ENCODE measurements at regions not wholly inside any gene's neighbourhood (a gene's known extent, or its start where the extent isn't known, plus 50 kb on each side); places are given as distances from the start of the nearest gene placed in this dataset.

DNA sequence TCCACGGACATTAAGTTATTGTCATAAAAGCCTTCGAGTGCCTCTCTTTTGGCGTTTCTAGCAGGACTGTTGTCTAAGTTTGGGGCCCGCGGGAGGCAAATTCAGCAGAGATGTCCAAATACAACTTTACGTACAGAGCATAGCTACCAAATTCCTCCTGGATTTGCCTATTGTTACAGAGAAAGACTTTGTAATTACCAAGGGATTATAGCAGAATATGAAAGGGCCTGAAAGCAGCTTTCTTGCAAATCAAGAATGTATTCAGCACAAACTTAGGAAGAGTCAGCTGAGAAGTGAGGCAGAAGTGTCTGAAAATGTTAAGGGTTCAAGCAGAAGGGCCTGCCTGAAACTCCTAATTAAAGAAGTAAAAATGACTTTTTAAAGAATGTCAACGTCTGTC lies 1053.5 kb upstream of the TENM3 start:
- DNase-seq: no peak

DNA sequence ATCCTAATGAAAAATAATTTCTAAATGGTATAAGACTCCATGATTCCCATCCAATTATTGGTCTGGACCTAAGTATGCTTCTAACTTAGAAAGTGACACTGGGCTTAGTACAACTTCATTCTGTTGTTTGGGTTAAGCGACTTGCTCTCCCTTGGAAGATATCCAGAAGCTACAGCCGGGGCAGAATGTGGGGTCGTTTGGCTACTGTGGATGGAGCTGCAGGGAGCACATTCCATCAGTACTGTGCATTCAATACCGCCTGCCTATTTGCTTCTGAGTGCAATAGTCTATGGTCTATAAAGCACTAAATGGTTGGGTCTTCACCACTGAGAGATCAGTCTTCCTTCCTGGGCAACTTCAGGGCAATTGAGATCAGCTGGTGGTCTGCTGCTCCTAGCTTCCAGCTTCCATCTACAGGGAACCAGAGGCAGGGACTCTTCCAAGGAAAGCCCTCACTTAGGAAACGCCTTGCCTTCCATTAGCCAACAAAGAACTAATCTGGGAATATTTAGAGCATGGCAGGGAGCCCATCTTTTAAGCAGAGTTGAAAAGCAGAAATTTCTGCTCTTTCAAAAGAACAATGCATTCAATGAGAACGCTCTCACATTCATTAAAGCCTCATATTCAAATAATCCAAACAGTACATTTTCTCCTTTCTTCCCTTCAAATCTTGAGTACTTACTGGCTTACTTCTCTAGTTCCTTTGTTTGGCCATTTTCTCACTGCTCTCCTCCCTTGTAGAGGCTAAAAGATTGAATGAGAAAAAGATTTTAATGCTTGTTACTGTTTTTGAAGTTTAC lies 1049.9 kb upstream of the TENM3 start:
- DNase-seq: no peak

DNA sequence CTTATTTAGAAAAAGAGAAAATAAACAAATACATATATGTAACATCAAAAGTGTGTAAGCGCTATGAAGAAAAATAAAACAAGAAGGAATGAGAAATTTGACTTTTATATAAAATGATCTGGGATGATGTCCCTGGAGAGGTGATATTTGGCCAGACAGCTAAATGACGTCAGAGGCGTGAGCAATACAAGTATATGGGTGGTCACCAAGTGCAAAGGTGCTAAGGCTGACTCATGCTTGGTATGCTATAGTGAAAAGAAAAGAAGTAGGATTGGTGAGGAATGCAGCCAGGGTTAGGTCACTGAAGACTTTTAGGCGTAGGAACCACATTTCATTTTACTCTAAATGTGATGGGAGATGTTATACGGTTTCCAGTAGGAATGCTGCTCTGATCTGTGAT lies 1049.1 kb upstream of the TENM3 start:
- DNase-seq: no peak

DNA sequence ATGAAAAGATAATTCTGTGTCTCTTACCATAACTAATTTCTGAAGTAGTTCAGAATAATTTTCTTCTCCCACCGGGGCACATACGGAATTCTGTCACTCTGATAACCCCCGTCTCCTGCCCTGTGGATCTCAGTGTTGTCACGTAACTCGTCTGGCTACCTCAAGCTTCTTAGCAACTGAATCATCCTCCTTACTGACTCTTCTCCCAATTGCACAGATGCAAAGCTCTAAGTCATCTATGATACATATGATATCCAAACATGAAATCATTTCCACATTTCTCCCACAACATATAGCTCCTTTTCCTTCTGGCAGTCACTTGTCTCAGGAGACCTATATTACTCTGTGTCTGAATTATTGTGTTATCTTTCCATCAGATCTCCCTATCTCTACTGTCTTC lies 1043.1 kb upstream of the TENM3 start:
- DNase-seq: no peak

DNA sequence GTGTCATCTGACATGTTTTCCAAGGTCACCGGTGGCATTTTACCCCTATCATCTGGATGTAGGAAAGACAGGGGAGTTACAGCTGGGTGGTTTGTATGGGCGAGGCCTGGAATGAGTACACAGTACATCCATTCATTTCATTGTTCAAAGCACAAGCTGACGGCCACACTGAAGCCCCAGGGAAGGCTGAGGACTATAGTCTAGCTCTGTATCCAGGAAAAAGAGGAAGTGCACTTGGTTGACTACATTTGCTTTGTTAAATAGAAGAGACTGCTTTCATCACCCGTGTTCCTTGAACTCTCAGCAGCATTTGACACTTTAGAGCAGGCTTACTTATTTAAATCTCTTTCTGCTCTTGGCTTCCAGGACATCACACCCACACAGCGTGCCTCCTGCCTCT lies 1041.0 kb upstream of the TENM3 start:
- peak; percentile 10 for DNase-seq

DNA sequence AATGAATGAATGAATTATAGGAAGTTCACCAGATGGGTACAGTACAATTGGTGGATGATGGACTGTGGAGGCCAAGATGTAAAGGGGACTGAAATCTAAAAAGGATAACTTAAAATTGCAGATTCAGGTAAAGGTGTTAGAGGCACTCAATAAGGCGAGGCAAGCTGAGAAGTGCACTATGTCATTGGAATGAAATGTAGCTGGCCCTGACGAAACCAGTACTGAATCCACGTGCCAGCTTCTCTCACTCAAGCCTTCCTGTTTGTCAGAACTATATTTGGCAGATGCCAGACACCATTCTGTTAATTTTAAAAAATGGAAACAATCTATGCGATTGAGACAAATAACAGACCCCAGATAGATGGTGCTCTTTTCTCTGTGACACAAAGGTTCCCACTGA lies 1039.1 kb upstream of the TENM3 start:
- no peak for DNase-seq

DNA sequence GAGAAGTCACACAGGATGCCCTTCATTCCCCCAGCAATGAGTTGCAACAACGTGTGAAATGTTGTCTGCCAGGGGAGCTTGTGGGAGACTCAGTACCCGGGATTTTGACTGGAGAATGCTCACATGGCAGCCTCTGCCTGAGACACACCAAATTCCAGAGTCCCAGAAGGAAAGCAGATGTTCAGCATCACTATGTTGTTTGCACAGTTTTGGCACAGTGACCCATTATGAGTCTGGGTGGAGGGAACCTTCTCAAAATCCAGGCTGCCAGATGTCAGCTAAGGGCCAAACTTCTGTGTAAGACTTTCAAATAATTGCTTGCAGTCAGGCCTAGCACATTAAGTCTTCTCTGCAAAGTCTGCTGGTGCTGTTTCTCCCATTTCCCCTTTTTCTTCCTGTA lies 1029.7 kb upstream of the TENM3 start:
- DNase-seq: peak; percentile 34

DNA sequence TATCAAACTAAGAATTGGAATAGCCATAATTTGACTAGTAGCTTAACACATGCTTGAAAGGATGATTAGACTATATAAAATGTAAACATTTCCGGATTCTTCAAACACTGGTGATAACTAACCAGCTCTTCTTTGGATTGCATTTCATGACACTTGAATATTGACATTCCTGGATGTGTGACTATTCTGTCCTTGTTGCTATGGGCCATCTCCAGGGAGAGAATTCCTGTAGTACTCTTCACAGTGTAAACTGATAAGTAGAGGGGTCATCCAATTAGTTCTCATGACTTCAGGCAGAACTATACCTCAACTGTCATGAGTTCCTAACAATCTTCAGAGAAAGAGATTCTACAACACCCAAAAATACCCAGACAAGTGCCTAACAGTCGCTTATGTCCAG lies 1026.7 kb upstream of the TENM3 start:
- DNase-seq: no peak

DNA sequence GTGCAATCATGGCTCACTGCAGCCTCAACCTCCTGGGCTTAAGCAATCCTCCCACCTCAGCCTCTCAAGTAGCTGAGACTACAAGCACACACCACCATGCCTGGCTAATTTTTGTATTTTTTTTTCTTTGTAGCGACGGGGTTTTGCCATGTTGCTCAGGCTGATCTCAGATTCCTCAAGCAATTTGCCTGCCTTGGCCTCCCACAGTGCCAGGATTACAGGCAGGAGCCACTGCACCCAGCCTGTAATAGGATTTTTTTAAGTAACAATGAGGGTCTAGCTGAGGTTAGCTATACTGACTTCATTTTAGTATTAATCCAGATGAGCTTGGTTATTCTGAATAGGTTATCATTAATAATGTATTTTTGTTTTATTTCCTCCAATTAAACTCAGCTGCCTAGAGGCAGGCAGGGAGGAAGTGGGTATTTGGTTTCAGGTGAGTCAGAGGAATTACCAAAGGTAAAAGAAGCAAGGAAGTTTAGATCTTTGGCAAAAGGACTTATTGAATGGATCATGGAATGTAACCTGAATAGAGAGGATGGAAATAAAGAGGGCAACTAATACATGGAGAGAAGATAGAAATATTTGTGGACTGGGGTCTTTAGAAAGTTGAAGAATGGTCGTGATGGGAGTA lies 1023.3 kb upstream of the TENM3 start:
- no peak for DNase-seq

DNA sequence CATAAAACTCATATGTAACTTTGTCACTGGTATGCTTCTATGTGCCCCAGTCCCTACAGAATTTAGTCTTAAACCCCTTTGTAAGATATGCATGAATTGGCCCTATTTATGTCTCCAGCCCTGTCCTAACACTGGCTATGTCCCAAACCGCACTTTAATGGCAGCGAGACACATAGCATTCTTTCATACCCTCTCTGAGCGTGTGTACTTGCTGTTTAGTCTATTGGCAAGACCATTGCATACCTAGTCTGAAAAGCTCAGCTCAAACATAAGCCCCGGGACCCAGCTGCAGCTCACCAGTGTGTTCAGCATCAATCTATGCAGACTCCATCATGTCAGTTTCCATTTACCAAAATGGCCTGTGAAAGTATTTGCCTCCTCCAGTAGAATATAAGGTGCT lies 1018.4 kb upstream of the TENM3 start:
- DNase-seq: no peak

DNA sequence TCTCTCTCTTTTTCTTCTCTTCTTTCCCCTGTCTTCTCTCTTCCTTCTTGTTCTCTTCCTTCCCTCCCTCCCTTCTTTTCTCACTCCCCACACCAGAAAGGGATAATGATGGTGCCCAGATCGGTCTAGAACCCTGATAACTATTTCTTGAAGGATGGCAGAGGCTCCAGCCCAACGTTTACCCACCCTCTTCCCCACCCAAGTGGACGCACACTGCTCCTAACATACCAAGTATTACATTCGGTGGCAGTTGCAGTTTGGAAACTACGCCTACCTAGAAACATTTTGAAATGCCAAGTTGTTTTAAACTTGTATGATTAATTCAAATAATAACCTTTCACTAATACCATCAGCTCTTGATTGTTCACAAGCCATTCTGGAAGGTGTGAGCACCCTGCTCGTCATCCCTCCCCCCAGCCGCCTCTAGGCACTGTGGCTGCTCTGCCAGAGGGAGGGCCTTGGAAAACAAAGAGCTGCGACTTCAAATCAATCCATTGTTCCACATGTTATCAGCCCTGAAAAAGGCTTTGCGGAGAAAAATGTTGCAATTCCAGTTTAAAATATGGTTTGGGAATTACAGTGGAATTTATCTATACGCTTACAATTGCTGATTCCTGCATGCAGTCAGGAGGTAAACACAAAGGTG lies 1017.5 kb upstream of the TENM3 start:
- no peak for DNase-seq

DNA sequence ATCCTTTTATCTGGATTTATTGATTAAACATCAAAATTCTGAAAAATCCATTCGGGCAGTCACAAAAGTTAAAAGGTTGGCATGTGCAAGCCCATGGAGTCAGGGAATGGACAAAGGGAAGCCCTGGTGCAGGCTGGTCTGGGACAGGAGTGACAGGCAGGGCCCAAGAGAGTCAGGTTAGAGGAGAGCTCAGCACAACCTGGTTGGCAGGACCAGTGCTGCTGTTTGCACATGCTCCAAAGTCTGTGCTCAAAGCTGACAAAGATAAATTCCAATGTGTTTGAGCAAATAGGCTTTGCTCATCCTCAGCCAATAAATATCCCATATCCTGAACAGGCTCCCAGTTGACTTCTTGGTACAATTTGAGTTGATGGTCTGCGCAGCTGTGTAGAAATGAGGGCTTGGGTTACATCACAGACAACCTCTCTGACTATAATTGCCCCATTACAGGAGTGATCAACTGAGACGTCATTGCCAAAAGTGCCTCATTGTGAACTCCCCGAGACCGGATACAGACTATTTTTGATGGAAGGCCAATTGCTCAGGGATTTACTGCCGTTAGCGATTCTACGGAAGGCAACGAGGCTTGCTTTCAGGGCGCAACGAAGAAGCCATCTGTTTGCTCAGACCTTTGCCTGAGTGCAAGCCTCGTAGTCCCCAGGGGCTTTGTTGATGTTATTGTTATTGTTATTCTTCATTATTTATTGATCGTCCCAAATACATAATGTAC lies 1008.1 kb upstream of the TENM3 start:
- DNase-seq: no peak

DNA sequence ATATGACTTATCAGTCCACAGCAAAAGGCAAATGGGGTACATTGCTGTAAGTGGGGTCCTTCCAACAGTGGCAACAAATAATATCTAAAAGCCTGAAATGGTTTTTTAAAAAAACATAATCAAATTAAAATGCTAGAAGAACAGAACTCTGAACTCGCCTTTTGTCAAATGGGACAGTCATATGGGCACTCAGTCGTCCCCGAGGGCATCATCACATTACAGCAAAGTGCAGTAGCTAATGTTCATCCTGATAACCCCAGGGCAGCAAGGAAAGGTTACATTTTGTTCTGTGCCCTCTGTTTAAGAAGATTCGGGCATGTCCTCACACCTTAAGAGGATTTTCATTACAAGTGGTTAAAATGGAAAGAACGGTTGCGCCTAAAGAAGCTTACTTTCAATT lies 997.9 kb upstream of the TENM3 start:
- no peak for DNase-seq

DNA sequence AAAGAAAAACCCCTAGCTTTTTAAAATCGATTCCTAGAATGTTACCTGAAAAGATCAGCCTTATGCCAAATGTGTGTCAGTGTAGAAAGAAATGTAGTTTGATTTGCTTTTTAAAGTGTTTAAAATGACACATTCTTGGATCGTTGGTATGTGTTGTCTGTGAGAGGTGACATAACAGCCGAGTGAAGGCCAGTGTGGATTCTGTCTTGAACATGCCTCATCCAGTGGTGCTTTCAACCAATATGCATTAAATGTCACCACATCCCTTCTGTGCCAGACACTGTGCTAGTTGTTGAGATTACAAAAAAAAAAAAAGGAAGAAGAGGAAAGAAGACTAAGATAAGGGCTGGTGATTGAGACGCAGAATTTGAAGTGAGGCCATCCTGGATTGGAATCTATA lies 994.2 kb upstream of the TENM3 start:
- no peak for DNase-seq

DNA sequence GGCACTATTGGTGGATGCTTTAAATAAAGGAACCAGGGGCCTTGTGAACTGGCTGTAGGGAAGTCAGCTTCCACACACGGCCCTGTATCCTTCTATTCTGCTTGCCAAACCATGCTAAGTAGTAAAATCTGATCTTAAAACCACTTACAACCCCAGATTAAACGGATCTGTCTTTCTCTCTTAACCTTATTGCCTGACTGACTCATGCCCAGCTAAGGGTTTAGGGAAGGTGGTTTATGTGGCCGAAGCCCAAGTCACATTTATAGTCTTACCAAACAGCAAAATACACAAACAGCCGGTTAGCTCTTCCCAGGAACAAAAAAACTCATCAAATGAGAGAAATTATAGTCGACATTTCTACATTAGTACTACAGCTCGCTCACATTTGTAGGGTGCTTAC lies 988.4 kb upstream of the TENM3 start:
- DNase-seq: no peak

DNA sequence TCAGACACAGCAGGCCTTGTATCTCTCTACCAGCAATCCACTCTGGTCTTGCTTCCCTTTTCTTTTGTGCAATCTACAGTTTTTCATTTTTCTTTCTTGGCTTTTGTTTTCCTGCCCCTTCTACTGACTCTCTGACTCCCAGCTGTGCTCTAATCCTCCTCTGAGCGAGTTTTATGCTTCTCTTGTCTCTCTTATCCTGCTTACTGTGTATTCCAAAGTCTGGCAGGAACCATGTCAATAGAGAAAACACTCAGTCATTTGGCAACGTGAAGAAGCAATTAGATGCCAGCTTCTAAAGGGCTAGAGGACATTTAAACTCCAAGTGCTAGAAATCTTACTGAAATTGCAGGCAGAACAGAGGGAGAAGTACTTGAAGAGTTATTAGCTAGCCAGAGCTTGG lies 984.6 kb upstream of the TENM3 start:
- DNase-seq: no peak

DNA sequence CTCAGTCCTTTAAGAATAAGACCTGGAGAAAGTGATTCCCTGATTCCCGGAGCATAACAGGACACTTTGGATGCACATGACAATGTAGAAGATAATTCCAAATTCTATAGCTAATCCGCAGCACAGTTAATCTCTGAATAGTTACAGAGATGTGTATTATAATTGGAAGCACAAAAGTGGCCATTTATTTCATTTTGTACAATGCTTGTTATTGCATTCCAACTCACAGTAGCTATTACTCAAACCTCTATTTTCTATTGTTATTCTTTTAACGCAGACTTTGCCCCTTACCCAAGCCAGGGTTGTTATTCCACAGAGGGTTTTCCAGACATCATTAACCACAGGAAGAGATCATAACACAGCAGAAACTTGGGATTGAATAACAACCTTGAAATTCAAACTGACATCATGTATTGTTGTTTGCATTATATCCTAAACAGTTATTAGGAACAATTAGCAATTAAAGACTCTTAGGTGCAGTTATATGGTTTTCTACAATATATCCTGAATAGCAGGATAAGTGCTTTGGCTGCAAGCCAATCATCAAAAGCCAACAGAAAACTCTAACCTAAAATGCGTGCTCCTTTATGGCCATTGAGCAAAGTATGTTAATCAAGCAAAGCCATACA lies 984.0 kb upstream of the TENM3 start:
- DNase-seq: no peak

DNA sequence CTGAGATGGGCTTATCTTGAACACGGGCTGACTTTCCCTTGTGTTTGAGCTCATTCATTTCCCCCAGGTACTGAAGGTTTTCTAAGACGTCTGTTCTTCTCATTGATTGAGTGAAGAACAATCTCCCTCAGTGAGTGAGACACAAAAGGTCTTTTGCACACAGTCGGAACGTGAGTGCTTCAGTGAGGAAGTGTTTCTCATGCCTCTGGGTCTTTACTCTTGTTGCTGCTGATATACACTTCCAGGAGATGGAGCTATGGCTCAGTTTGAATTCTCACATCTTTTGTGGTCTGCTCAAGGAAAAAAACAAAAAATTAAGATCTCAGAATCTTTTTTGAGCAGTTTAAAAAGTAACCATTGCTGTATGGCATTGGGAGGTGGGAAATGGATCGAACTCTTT lies 981.9 kb upstream of the TENM3 start:
- DNase-seq: no peak

DNA sequence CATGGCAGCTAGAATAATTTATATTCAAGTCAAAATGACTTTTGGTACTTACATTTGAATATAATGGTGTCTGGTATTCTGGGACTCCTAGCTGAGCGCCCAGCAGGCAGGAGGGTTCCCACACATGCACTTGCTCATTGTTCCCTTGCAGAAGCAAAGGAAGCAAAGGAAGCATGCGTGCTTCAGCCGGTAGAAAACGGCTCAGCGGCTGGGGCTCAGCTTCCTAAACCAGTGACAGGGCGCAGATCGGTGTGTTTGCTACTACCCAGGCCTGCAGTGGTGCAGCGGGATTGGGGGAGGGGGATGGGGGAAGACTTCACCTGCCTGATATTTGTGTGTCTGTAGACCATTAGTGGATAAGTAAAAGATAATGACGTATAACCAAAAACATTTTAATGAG lies 978.3 kb upstream of the TENM3 start:
- no peak for DNase-seq

DNA sequence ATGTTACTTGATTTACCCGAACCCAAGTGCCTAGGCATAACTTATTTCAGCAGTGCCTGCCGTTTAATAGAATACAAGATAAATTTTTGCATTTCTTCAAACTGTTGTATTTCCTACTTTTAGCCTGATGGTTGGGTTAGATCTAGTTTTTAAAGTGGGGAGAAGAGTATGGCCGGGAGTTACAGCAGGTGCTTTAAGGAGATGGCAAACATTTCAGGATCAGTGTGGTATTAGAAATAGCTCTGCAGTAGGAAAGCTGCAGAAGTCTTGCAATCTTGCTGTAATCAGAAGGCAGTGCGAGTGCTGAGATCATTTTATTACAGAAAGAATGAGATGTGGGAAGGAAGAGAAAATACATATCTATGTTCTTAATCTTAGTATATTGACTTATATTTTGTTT lies 977.8 kb upstream of the TENM3 start:
- no peak for DNase-seq

DNA sequence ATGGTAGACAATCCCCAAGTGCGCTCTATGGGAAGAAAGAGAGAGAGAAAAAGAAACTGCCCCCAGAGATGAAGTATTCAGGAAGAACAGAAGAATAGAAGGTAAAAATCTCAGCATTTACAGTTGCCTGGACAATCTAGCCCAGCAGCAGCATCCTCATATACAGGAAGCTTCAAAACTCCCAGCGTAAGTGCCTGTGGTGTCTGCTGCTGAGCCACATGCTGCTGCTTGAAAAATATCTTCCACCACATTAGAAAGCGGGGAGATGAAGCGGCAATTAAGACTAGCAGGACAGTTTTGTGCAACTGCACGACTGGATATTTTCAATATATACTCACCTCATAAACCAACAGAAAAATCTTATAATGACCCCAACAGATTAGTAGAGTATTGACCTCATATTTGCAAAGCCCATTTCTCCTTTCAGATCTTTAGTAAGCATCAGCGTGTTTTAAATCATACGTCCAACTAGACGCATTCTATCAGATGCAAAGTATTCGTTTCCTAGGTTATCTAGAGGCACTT lies 972.0 kb upstream of the TENM3 start:
- no peak for DNase-seq

DNA sequence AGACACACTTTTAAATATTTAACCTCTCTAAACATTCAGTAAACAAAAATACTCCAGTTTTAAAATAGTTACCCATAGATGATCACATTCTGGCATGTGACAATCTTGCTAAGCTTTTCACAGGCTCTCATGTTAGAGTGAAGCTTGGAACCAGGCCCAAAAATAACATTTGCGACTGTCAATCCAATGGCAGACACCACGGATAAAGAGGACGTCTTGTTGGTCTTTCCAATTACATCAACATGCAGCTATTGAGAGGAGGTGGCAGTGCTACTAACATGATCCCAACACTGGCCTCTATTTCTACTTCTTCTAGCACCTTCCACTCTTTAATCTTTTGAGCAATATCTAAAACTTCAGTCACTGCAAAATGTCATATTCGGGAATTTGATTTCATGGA lies 970.8 kb upstream of the TENM3 start:
- no peak for DNase-seq

DNA sequence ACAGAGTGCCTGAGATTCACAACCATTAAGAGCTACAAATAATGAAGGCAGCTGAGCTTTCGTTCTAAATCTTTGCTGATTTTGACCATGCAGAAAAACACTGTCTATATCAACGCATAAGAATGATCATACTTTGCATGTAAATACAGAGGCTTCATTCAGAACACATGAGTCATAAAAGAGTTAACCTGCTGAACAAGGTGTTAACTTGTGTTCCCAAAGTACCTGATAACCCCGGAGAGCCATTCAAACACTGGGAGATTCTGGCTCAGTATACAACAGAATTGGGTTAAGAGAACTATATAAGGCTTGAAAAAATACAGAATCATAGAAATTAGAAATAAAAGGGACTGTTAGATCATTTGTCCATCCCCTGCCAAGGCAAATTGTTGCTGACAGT lies 964.3 kb upstream of the TENM3 start:
- DNase-seq: no peak
